K562 (cell line): ENCODE measurements at regions not wholly inside any gene's neighbourhood (a gene's known extent, or its start where the extent isn't known, plus 50 kb on each side); places are given as distances from the start of the nearest gene placed in this dataset.

Experiments
- ARHGAP35 ChIP-seq: fragments of 450-650 bp; IDR thresholded peaks from 2 replicates; pipeline ENCODE4 v1.6.1; 2018; ENCODE audit not compliant: partially characterized antibody
- EP300 ChIP-seq: IDR thresholded peaks from 2 replicates; pipeline ENCODE4 v1.6.1; 2012; ENCODE audit warnings: low read length, improper control_type of control experiment
- FOXP4 ChIP-seq: sonication (generic); formaldehyde crosslinking; IDR thresholded peaks from 2 replicates; pipeline ENCODE4 v1.8.0; 2022; ENCODE audit warnings: mild to moderate bottlenecking, missing genetic modification reagents, borderline replicate concordance
- HDAC1 ChIP-seq, 2 experiments: fragments of 450-650 bp; IDR thresholded peaks; 2 replicates each; pipeline ENCODE4 v1.6.1; 2016 to 2017; ENCODE audit warnings: inconsistent platforms in 1 of 2, mild to moderate bottlenecking in 1 of 2, moderate library complexity in 1 of 2
- HOMEZ ChIP-seq: fragments of 250-450 bp; sonication (Bioruptor Pico); IDR thresholded peaks from 2 replicates; pipeline ENCODE4 v1.4.0; 2020; ENCODE audit warnings: mild to moderate bottlenecking, moderate library complexity
- KLF10 ChIP-seq: fragments of 250-450 bp; sonication (Bioruptor Pico); IDR thresholded peaks from 2 replicates; pipeline ENCODE4 v1.6.1; 2021; ENCODE audit warnings: matching md5 sums
- TFAM ChIP-seq: fragments of 250-450 bp; sonication (Bioruptor Pico); conservative IDR thresholded peaks from 2 replicates; pipeline ENCODE4 v1.5.0; 2021; ENCODE audit warnings: mild to moderate bottlenecking, moderate library complexity
- THRB ChIP-seq: fragments of 450-650 bp; formaldehyde crosslinking; conservative IDR thresholded peaks from 2 replicates; pipeline ENCODE4 v1.4.0; 2022; ENCODE audit warnings: mild to moderate bottlenecking, missing genetic modification characterization
- ZBTB40 ChIP-seq, 2 experiments: fragments of 450-650 bp in 1 of 2; sonication (generic) in 1 of 2; formaldehyde crosslinking in 1 of 2; IDR thresholded peaks; 2 replicates each; pipeline versions ENCODE4 v1.7.1 to v1.9.0; 2016 to 2022; ENCODE audit warnings: inconsistent platforms in 1 of 2, mild to moderate bottlenecking in 1 of 2, missing genetic modification reagents in 1 of 2
- ZNF217 ChIP-seq: sonication (generic); formaldehyde crosslinking; IDR thresholded peaks from 2 replicates; pipeline ENCODE4 v1.8.0; 2022; ENCODE audit warnings: mild to moderate bottlenecking, missing genetic modification reagents

- TF ChIP-seq ZBTB40 (IDR thresholded peaks at IDR 0.05) (no peak), ZBTB40 (CRISPR knock-in tag; IDR thresholded peaks at IDR 0.05) (no peak), TFAM (CRISPR knock-in tag) (no peak), ARHGAP35 (no peak), ZNF217 (no peak), THRB (CRISPR knock-in tag) (no peak), FOXP4 (CRISPR knock-in tag) (no peak), HDAC1 (IDR thresholded peaks at IDR 0.05) (no peak), EP300 (peak; percentile 57; the same call in 1 of the 2 replicates), HOMEZ (CRISPR knock-in tag) (no peak), KLF10 (CRISPR knock-in tag) (no peak)
Observed at GRCh38 chr3:115239717-115240116, 92.6 kb upstream of the ZBTB20 start (continued).
